GM12874 (cell line): ENCODE measurements at regions not wholly inside any gene's neighbourhood (a gene's known extent, or its start where the extent isn't known, plus 50 kb on each side); places are given as distances from the start of the nearest gene placed in this dataset.

Source experiments
- TF ChIP-seq, protein P1 (sequence below): IDR thresholded peaks from 2 replicates; pipeline ENCODE4 v1.5.1; 2011; ENCODE audit warnings: low read depth, mild to moderate bottlenecking, control low read depth, low read length, moderate library complexity; ENCODE audit not compliant: insufficient read depth

DNA sequence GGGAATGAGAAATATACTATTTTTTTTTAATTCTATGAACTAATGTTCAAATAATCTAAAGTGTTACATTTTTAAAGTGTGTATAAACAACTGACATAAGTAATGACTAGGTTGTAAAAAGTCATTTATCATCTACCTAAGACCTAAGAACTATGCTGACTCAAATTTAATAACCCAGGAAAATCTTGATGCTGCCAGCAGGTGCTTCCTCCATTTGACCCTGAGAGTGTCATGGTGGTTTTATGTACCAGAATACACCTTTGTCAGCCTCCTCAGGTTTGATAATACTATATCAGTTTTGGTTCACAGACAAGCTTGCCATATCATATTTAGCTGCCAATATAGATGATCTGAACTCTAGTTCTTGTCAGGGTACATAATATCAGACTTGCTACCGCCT lies 1151.2 kb downstream of the PCDH17 start:
- TF ChIP-seq, protein P1, sequence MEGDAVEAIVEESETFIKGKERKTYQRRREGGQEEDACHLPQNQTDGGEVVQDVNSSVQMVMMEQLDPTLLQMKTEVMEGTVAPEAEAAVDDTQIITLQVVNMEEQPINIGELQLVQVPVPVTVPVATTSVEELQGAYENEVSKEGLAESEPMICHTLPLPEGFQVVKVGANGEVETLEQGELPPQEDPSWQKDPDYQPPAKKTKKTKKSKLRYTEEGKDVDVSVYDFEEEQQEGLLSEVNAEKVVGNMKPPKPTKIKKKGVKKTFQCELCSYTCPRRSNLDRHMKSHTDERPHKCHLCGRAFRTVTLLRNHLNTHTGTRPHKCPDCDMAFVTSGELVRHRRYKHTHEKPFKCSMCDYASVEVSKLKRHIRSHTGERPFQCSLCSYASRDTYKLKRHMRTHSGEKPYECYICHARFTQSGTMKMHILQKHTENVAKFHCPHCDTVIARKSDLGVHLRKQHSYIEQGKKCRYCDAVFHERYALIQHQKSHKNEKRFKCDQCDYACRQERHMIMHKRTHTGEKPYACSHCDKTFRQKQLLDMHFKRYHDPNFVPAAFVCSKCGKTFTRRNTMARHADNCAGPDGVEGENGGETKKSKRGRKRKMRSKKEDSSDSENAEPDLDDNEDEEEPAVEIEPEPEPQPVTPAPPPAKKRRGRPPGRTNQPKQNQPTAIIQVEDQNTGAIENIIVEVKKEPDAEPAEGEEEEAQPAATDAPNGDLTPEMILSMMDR = no peak

DNA sequence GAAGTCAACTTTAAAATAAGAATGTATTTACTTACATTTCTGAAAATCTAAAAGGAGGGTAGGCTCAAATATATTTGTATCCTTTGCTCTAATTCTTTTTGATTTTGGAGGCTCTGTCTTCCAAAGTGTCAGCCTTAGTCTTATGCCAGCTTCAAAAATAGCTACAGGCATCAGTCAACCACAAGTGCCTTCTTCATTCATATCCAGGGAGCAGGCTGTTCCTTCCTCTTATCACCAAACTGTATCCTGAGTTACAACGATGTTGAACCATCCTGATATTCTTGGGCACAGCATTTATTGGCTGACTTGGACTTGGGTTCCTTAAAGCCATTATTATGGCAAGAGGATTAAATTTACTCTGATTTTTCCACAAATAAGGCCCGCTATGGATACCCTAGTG lies 1161.3 kb downstream of the PCDH17 start:
- TF ChIP-seq, protein P1 = no peak

DNA sequence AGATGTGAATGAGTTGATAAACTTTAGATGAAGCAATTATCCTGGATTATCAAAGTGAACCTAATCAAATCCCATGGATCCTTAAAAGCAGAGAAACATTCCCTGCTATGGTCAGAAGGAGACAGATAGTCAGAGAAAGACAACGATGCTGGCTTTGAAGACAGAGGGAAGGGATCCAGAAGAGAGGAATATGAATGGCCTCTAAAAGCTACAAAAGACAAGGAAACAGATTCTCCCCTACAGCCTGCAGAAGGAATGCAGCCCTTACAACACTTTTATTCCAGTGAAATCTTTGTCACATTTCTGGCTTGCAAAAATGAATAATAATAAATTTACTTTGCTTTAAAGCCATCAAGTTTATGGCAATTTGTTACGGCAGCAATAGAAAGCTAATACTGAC lies 1164.2 kb downstream of the PCDH17 start:
- TF ChIP-seq, protein P1 = no peak

DNA sequence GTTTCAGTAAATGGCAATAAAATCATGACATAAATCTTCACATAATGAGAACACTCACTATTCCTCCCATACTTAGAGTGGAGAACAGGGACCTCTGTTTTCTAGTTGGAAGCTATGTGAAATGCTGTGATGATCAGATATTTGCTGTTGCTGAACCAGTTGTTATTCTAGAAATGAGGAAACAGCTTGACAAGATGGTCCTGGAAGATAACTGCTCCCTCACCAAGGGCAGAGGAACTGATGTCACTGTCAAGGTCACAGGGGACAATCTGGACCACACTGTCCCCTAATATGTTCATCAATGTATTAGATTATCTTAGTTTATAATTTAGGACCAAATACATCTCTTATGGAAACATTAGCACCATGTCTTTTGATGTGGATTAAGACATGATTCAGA lies 1173.3 kb downstream of the PCDH17 start:
- TF ChIP-seq, protein P1 = no peak

DNA sequence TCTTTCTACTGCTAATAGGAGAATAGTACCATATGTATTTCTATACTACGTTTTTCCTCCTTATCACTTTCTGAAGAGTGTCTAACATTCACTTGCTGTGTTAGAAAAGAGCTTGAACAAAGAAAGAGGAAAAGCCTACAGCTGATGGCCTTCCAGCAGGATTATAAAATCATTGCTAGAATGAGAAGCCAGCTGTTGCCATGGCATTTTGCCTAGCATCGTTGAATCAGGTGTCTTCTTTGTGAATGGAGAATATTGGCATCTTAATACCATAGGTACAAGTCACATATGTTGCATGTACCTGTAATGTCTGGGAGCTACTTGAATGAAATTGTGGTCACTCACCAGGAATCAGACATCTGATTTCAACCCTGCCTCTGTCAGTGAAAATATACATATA lies 1174.9 kb downstream of the PCDH17 start:
- TF ChIP-seq, protein P1 = no peak

DNA sequence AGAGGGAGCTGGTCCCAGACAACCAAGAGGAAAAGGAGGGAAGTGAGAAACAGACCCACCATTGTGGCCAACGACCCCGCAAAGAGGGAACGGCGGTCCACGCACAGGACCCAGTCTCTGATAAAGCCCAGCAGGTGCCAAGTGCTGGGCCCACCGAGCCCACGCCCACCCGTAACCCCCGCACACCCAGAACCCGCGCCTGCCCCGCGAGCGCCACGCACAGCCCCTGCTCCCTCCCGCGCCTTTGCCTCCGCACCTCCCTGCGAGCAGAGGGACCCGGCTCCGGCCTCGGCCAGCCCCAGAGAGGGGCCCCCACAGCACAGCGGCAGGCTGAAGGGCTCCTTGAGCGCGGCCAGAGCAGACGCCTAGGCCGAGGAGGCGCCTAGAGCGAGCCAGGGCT lies 1192.2 kb downstream of the PCDH17 start:
- TF ChIP-seq, protein P1 = no peak

DNA sequence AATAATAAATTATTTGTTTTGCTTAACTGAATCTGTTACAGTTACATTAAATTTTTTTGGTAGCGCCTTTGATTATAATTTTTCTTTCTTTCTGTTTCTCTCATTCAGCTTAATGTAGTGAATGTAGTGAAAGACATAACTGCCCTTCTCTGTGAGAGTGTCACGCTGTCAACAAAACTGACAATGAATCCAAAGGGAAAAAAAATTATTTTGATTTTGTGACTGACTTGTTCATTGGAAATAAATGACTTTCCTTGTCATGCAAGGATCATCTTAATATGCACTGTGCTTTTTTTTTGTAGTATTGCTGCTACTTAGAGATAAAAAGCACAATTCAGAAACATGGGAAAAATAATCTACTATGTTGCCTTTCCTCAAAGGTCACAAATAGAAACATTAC lies 1196.4 kb downstream of the PCDH17 start:
- TF ChIP-seq, protein P1 = no peak

DNA sequence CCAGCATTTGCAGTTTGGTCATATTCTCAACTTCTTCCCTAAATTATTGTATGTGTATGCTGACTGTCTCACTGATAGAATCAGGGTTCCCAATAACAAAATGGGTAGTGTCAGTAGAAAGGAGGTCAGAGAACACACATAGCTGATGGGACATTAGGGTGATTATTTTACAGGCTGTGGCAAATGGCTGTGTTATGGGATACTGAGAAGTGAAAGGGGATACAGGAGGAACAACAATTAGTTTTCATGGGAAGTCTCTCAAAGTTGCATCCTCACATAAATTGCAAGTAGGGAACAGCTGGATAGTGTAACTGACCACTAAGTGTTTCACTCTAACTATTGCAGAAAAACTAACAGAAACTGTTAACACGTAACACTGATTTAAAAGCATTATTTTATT lies 1199.3 kb downstream of the PCDH17 start:
- TF ChIP-seq, protein P1 = no peak
